ENCODE measurements at regions not wholly inside any gene's neighbourhood (a gene's known extent, or its start where the extent isn't known, plus 50 kb on each side); places are given as distances from the start of the nearest gene placed in this dataset.
"Not testable (repeated sequence)": the region's sequence is repeated elsewhere in the genome, so short reads cannot be mapped to it uniquely, and the experiment has no call there.

DNA sequence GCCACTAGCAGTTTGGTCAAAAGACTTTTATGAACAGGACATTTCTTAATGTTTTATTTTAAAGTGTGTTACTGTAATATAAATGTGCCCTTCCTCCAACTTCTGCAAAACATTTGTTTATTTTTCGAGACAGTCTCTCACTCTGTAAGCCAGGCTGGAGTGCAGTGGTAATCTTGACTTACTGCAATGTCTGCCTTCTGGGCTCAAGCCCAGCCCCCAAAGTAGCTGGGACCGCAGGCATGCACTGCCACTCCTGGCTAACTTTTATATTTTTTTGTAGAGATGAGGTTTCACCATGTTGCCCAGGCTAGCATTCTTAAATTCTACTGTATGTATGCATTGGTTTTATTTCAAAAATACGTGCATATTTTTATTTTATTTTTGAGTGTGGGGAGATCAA, 1201.9 kb downstream of the STIM2 start:
- DNase-seq (ENCODE audit: low read depth): no peak
- no peak overlapping the region for H3K4me3 ChIP-seq (ENCODE audit: low read depth, low read length)
- TF ChIP-seq, protein P1, sequence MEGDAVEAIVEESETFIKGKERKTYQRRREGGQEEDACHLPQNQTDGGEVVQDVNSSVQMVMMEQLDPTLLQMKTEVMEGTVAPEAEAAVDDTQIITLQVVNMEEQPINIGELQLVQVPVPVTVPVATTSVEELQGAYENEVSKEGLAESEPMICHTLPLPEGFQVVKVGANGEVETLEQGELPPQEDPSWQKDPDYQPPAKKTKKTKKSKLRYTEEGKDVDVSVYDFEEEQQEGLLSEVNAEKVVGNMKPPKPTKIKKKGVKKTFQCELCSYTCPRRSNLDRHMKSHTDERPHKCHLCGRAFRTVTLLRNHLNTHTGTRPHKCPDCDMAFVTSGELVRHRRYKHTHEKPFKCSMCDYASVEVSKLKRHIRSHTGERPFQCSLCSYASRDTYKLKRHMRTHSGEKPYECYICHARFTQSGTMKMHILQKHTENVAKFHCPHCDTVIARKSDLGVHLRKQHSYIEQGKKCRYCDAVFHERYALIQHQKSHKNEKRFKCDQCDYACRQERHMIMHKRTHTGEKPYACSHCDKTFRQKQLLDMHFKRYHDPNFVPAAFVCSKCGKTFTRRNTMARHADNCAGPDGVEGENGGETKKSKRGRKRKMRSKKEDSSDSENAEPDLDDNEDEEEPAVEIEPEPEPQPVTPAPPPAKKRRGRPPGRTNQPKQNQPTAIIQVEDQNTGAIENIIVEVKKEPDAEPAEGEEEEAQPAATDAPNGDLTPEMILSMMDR (IDR thresholded peaks at IDR 0.05; ENCODE audit: insufficient read depth, low read depth, low read length): no peak

DNA sequence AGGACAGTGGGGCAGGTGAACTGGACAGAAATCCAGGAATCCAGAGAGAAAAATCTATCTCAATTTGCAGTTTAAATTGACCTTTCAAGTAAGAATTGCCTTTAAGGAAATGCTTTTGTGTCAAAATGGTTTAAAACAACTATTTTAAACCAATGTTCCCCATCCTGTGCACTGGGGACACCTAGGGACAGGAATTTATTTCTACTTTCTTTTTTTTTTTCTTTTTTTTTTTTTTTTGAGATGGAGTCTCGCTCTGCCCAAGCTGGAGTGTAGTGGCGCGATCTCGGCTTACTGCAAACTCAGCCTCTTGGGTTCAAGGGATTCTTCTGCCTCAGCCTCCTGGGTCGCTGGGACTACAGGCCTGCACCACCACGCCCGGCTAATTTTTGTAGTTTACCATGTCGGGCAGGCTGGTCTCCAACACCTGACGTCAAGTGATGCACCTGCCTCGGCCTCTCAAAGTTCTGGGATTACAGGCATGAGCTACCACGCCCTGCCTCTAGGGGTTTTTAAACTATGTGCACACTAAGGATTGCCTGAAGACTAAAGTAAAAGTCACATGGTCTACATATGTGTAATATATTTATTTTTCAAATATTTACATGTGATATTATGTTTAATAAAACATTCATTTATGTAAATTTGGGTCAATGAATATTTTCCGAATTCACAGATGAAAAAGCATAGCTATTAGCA, 1213.4 kb downstream of the STIM2 start:
- DNase-seq (ENCODE audit: low read depth): no peak
- TF ChIP-seq, protein P1 (IDR thresholded peaks at IDR 0.05; ENCODE audit: insufficient read depth, low read depth, low read length): peak; percentile 24
- no peak overlapping the region for H3K4me3 ChIP-seq (ENCODE audit: low read depth, low read length)

GRCh38 chr4:28075401-28075956, 1214.8 kb downstream of the STIM2 start:
- DNase-seq (ENCODE audit: low read depth): no peak
- no peak overlapping the region for H3K4me3 ChIP-seq (ENCODE audit: low read depth, low read length)
- TF ChIP-seq, protein P1 (IDR thresholded peaks at IDR 0.05; ENCODE audit: insufficient read depth, low read depth, low read length): no peak

- DNase-seq (ENCODE audit: low read depth); H3K4me3 ChIP-seq (ENCODE audit: low read depth, low read length): not testable (repeated sequence)
These were observed 1216.6 kb downstream of the STIM2 start for GRCh38 chr4:28077203-28077602.

DNA sequence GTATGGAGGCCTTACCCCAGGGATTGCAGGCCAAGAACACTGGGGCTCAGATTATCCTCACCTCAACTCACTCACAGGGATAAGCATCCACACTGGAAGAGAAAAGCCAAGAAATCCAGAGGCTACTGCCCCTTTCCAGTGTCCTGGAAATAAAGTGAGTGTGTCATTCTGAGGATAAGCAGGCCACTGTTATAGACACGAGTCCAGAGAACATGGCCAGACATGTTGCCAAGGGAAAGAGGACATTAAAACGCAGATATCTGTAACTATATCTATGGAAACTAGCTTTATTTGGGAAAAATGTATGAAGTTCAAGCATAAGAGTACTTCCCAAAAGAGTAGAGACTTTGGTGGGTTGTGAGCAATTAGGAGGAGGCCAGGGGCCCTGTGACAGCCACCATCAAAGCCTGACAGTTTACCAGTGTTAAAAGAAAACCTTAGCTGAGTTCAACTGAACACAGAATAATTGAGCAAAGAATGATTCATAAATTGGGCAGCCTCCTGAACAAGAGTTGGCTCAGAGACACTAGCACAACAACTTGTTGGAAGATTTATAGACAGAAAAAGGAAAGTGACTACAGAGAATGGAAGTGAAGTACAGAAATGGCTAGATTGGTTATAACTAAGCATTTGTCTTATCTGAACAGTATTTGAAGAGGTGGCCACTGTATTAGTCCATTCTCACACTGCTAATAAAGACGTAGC, 1222.2 kb downstream of the STIM2 start:
- TF ChIP-seq, protein P1 (IDR thresholded peaks at IDR 0.05; ENCODE audit: insufficient read depth, low read depth, low read length): no peak
- DNase-seq (ENCODE audit: low read depth): no peak
- H3K4me3 ChIP-seq (ENCODE audit: low read depth, low read length): no peak overlapping the region

GRCh38 chr4:28092610-28093009, 1232.0 kb downstream of the STIM2 start:
- TF ChIP-seq, protein P1 (IDR thresholded peaks at IDR 0.05; ENCODE audit: insufficient read depth, low read depth, low read length): no peak
- no peak overlapping the region for H3K4me3 ChIP-seq (ENCODE audit: low read depth, low read length)
- DNase-seq (ENCODE audit: low read depth): no peak

- DNase-seq (ENCODE audit: low read depth): no peak
- no peak overlapping the region for H3K4me3 ChIP-seq (ENCODE audit: low read depth, low read length)
- TF ChIP-seq, protein P1 (IDR thresholded peaks at IDR 0.05; ENCODE audit: insufficient read depth, low read depth, low read length): no peak
These were observed 1232.4 kb downstream of the STIM2 start for GRCh38 chr4:28093071-28093470.
